ENCODE measurements at regions not wholly inside any gene's neighbourhood (a gene's known extent, or its start where the extent isn't known, plus 50 kb on each side); places are given as distances from the start of the nearest gene placed in this dataset.

DNA sequence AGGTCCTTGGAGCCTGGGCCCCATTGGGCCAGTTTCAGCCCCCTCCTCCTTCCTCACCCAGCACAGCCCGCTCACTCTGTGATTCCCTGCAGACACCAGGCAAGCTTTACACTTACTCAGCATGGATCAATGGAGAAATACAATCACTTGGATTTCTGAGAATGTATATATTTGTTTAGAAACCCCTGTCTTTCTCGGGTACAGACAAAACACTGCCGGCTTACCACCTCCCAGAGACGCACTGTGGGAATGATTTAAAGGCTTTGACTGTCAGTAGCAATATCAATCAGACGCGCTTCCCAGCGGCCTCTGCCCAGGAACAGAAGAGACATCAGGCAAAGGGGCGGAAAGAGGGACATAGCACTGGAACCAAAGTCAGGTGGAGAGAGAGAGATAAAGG is 186.5 kb downstream of the MAFB start:
- Histone ChIP-seq H3K36me3 (ENCODE audit: insufficient read depth, low read length) (no peaks in the 10 kb centered on the region), H2AFZ (ENCODE audit: low read length) (no peak overlapping the region), H3F3A (ENCODE audit: insufficient read depth, low read length) (no peaks in the 10 kb centered on the region), H3K9ac (ENCODE audit: low read length) (no peak overlapping the region), H3K9me3 (ENCODE audit: low read length) (no peaks in the 10 kb centered on the region), H3K9me2 (ENCODE audit: low read depth, low read length) (no peaks in the 10 kb centered on the region), H4K20me1 (ENCODE audit: insufficient read depth, low read length) (no peaks in the 10 kb centered on the region), H3K4me3 (ENCODE audit: low read depth, low read length, poor library complexity, severe bottlenecking) (no peak overlapping the region), H3K79me2 (ENCODE audit: insufficient read depth, low read length) (no peaks in the 10 kb centered on the region), H3K4me2 (ENCODE audit: low read length) (no peak overlapping the region), H3K27ac (ENCODE audit: low read depth, low read length, poor library complexity, severe bottlenecking) (no peak overlapping the region), H3K27me3 (ENCODE audit: insufficient read depth, low read length) (no peaks in the 10 kb centered on the region), H3K4me1 (ENCODE audit: insufficient read depth, low read length, severe bottlenecking) (no peaks in the 10 kb centered on the region)
- TF ChIP-seq EZH2 (IDR thresholded peaks at IDR 0.05; ENCODE audit: borderline replicate concordance, low read length) = no peak
- TF ChIP-seq, protein P1, sequence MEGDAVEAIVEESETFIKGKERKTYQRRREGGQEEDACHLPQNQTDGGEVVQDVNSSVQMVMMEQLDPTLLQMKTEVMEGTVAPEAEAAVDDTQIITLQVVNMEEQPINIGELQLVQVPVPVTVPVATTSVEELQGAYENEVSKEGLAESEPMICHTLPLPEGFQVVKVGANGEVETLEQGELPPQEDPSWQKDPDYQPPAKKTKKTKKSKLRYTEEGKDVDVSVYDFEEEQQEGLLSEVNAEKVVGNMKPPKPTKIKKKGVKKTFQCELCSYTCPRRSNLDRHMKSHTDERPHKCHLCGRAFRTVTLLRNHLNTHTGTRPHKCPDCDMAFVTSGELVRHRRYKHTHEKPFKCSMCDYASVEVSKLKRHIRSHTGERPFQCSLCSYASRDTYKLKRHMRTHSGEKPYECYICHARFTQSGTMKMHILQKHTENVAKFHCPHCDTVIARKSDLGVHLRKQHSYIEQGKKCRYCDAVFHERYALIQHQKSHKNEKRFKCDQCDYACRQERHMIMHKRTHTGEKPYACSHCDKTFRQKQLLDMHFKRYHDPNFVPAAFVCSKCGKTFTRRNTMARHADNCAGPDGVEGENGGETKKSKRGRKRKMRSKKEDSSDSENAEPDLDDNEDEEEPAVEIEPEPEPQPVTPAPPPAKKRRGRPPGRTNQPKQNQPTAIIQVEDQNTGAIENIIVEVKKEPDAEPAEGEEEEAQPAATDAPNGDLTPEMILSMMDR (IDR thresholded peaks at IDR 0.05; ENCODE audit: low read length) = no peak

DNA sequence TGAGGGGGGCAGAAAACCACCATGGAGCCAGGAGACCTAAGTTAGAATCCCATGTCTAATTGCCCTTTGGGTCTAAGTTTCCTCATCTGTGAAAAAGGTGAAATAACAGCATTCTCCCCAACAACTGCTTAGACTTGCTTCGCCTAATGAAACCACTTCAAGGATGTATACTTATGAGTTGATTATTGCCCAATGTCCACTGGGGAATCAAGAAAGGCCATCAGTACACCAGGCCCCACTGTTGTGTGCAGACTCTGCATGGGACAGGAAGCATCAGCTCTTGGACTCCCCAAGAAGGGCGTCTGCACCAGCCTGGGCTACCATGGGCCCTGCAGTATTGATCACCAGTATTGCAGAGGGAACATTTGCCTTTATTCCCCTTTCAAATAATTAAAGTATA is 189.6 kb downstream of the MAFB start:
- H3K4me3 ChIP-seq (ENCODE audit: low read depth, low read length, poor library complexity, severe bottlenecking) = no peak overlapping the region
- H3K9me2 ChIP-seq (ENCODE audit: low read depth, low read length) = no peaks in the 10 kb centered on the region
- H3K4me2 ChIP-seq (ENCODE audit: low read length) = no peak overlapping the region
- no peak overlapping the region for H3K9ac ChIP-seq (ENCODE audit: low read length)
- no peak overlapping the region for H2AFZ ChIP-seq (ENCODE audit: low read length)
- H3K4me1 ChIP-seq (ENCODE audit: insufficient read depth, low read length, severe bottlenecking) = no peaks in the 10 kb centered on the region
- no peaks in the 10 kb centered on the region for H3K79me2 ChIP-seq (ENCODE audit: insufficient read depth, low read length)
- TF ChIP-seq, protein P1 (IDR thresholded peaks at IDR 0.05; ENCODE audit: low read length) = no peak
- no peak for TF ChIP-seq EZH2 (IDR thresholded peaks at IDR 0.05; ENCODE audit: borderline replicate concordance, low read length)
- H3F3A ChIP-seq (ENCODE audit: insufficient read depth, low read length) = no peaks in the 10 kb centered on the region
- no peak overlapping the region for H3K27ac ChIP-seq (ENCODE audit: low read depth, low read length, poor library complexity, severe bottlenecking)
- no peaks in the 10 kb centered on the region for H3K36me3 ChIP-seq (ENCODE audit: insufficient read depth, low read length)
- no peaks in the 10 kb centered on the region for H3K9me3 ChIP-seq (ENCODE audit: low read length)
- H3K27me3 ChIP-seq (ENCODE audit: insufficient read depth, low read length) = no peaks in the 10 kb centered on the region
- no peaks in the 10 kb centered on the region for H4K20me1 ChIP-seq (ENCODE audit: insufficient read depth, low read length)

DNA sequence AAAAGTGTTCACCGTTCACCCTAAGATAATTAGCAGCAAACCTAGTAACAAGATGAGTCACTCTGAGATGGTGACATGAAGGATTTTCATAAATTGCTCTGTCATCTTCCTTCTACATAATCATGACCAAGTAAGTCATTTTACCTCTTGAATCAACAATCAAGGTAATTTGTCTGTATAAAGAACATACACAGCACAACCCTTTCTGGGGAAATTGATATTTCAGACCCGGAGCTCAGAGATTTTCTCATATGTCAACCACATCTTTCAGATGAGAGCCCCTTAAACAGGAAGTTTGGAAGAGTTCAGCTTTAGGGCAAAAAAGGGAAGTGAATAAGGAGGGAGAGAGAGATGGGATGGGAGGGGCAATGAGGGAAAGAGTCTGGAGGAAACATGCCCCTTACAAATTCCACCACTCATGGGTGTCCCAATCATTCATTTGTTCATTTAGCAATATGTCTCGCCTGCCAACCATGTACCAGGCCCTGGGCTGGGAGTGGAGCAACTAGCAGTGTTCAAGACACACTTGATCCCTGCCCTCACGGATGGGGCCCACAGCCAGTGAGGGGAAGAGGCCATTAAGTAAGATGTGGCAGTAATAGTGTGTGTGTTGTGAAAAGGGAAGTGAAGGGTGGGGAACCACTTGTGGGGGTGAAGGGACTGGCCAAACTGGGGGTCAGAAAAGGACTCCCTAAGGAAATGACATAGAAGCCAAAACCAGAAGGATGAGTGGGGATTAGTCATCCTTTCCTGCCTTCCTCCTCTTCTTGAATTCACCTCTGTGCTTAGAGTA is 190.9 kb downstream of the MAFB start:
- Histone ChIP-seq H3K79me2 (ENCODE audit: insufficient read depth, low read length) (no peaks in the 10 kb centered on the region), H4K20me1 (ENCODE audit: insufficient read depth, low read length) (no peaks in the 10 kb centered on the region), H3K27ac (ENCODE audit: low read depth, low read length, poor library complexity, severe bottlenecking) (no peak overlapping the region), H3K4me2 (ENCODE audit: low read length) (no peak overlapping the region), H3K9ac (ENCODE audit: low read length) (no peak overlapping the region), H3K4me3 (ENCODE audit: low read depth, low read length, poor library complexity, severe bottlenecking) (no peak overlapping the region), H3K9me3 (ENCODE audit: low read length) (no peaks in the 10 kb centered on the region), H3K4me1 (ENCODE audit: insufficient read depth, low read length, severe bottlenecking) (no peaks in the 10 kb centered on the region), H3K27me3 (ENCODE audit: insufficient read depth, low read length) (no peaks in the 10 kb centered on the region), H2AFZ (ENCODE audit: low read length) (no peak overlapping the region), H3F3A (ENCODE audit: insufficient read depth, low read length) (no peaks in the 10 kb centered on the region), H3K36me3 (ENCODE audit: insufficient read depth, low read length) (no peaks in the 10 kb centered on the region), H3K9me2 (ENCODE audit: low read depth, low read length) (no peaks in the 10 kb centered on the region)
- TF ChIP-seq EZH2 (IDR thresholded peaks at IDR 0.05; ENCODE audit: borderline replicate concordance, low read length) = no peak
- TF ChIP-seq, protein P1 (IDR thresholded peaks at IDR 0.05; ENCODE audit: low read length) = no peak
